ENCODE measurements at regions not wholly inside any gene's neighbourhood (a gene's known extent, or its start where the extent isn't known, plus 50 kb on each side); places are given as distances from the start of the nearest gene placed in this dataset.

DNA sequence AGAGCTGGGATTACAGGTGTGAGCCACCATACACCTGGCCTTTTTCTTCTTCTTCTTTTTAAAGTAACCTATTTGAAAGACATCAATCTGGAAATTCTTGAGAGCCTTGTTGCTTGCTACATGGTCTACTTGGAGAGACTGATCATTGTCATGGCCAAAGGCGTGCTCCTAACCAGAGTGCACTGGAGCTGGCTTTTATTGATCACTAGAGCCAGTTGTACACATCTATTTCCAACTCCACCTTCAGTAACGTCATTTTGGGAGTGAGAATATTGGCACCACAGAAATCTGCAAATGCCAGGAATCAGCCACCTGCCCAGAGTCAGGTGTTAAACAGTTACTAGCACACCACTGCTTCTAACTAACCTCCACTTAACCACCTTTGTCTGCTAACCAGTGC, 735.1 kb downstream of the TYW1 start:
- no peaks in the 10 kb centered on the region for H3K4me1 ChIP-seq
- no peak overlapping the region for H3K4me3 ChIP-seq
- peaks cover 0 to 10% (median 0%) of the 10 kb centered on the region in 9 donors for H3K27me3 ChIP-seq
- no peak overlapping the region for H3K27ac ChIP-seq
- ATAC-seq (no peak), DNase-seq (no peak)
- H3K36me3 ChIP-seq: no peaks in the 10 kb centered on the region
- TF ChIP-seq CTCF (IDR thresholded peaks at IDR 0.05) (no peak), POLR2A (IDR thresholded peaks at IDR 0.05) (no peak)
- 71 to 82% (median 76%) methylated on average over 2 of the region's 2 CpGs for WGBS, 4 donors
- H3K9me3 ChIP-seq: peaks cover 0 to 7% (median 0%) of the 10 kb centered on the region in 12 donors
- intact Hi-C loops (cut with DNase I): no loop called here

DNA sequence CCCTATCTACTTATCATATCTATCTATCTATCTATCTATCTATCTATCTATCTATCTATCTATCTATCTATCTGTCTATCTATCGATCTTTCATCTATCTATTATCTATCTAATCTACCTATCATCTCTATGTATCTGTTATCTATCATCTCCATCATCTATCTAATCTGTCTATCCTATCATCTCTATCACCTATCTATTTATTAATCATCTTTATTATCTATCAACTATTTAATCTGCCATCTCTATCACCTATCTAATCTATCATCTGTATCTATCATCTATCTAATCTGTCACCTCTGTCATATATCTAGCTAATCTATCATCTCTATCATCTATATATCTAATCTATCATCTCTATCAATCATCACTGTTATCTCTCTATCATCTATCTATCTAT, 736.3 kb downstream of the TYW1 start:
- no peak overlapping the region for H3K4me3 ChIP-seq
- WGBS, 4 donors: 40 to 88% (median 77%) methylated on average over 1 of the region's 1 CpG
- ATAC-seq (no peak), DNase-seq (no peak)
- intact Hi-C loops (cut with DNase I): no loop called here
- no peak overlapping the region for H3K27ac ChIP-seq
- H3K4me1 ChIP-seq: no peaks in the 10 kb centered on the region
- no peaks in the 10 kb centered on the region for H3K36me3 ChIP-seq
- peaks cover 0 to 10% (median 0%) of the 10 kb centered on the region in 9 donors for H3K27me3 ChIP-seq
- TF ChIP-seq CTCF (IDR thresholded peaks at IDR 0.05): no peak
- no peak for TF ChIP-seq POLR2A (IDR thresholded peaks at IDR 0.05)
- H3K9me3 ChIP-seq: peaks cover 0 to 7% (median 0%) of the 10 kb centered on the region in 12 donors

DNA sequence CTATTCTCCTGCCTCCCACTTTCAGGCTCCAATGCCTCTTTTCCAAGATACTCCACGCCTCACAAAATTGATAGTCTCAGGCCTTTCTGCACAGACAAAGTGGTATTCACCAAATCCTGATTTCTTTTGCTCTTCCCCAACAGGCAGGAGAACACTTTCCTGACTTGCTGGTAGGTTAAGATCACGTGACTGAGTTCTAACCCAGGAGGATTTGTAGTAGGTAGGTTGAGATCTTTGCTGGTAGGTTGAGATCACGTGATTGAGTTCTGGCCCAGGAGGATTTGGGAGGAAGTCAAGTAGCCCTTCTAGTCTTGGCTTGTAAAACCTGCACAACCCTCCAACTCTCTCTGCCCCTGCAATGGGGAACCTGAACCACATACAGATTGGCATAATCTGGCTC, 741.5 kb downstream of the TYW1 start:
- Histone ChIP-seq H3K36me3 (no peaks in the 10 kb centered on the region), H3K27ac (no peak overlapping the region), H3K4me1 (no peaks in the 10 kb centered on the region), H3K9me3 (peaks cover 0 to 10% (median 0%) of the 10 kb centered on the region in 12 donors), H3K27me3 (no peaks in the 10 kb centered on the region), H3K4me3 (no peak overlapping the region)
- ATAC-seq (no peak), DNase-seq (no peak)
- TF ChIP-seq CTCF (IDR thresholded peaks at IDR 0.05) (no peak), POLR2A (IDR thresholded peaks at IDR 0.05) (no peak)
- intact Hi-C loops (cut with DNase I): no loop called here
- WGBS, 4 donors: 64 to 78% (median 68%) methylated on average over 3 of the region's 3 CpGs

DNA sequence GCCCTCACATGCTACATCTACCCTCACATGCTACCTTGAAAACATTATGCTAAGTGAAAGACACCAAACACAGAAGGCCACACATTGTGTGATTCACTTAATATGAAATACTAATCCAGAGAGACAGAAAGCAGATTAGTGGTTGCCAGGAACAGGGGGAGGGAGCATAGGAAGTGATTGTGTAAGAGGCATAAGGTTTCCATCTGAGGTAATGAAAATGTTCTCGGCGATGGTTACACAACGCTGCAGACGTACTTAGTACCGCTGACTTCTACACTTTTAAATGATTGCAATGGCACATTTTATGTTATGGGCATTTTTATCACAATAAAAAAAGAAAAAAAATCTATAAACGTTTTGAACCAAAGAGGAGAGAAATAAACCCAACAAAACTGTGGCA, 742.3 kb downstream of the TYW1 start:
- ATAC-seq: peak; percentile 66 to 93 (median 84)
- Histone ChIP-seq H3K27ac (peak overlapping the region in 1 of 12 donors; percentile 5), H3K4me1 (no peaks in the 10 kb centered on the region), H3K4me3 (no peak overlapping the region), H3K36me3 (no peaks in the 10 kb centered on the region), H3K9me3 (peaks cover 0 to 10% (median 0%) of the 10 kb centered on the region in 12 donors), H3K27me3 (no peaks in the 10 kb centered on the region)
- peak in 4 of 5 donors; percentile 18 to 33 (median 30) for DNase-seq
- 45 to 62% (median 53%) methylated on average over 6 of the region's 6 CpGs for WGBS, 4 donors
- no peak for TF ChIP-seq CTCF (IDR thresholded peaks at IDR 0.05)
- TF ChIP-seq POLR2A (IDR thresholded peaks at IDR 0.05): no peak
- intact Hi-C loops (cut with DNase I): no loop called here
